Fibroblast of lung (primary cell): ENCODE measurements at regions not wholly inside any gene's neighbourhood (a gene's known extent, or its start where the extent isn't known, plus 50 kb on each side); places are given as distances from the start of the nearest gene placed in this dataset.

Experiments used
- DNase-seq, 2 donors: peaks; one replicate each; pipeline versions ENCODE4 v3.0.0 to v3.0.0-alpha.2; 2010; ENCODE audit warnings: low read depth in 2 of 2
- H2AFZ ChIP-seq: 2 replicates; pipeline ENCODE4 v1.5.1; 2012; ENCODE audit warnings: low read length, control low read depth, inconsistent platforms
- H3K27ac ChIP-seq: 2 replicates; pipeline ENCODE4 v1.5.1; 2011; ENCODE audit warnings: low read length, control low read depth; ENCODE audit not compliant: insufficient read depth
- H3K27me3 ChIP-seq: 2 replicates; pipeline ENCODE4 v1.5.1; 2011; ENCODE audit warnings: mild to moderate bottlenecking, low read length; ENCODE audit not compliant: control insufficient read depth, insufficient read depth
- H3K36me3 ChIP-seq: 2 replicates; pipeline ENCODE4 v1.5.1; 2011; ENCODE audit warnings: low read length; ENCODE audit not compliant: control insufficient read depth, insufficient read depth
- H3K4me1 ChIP-seq: 2 replicates; pipeline ENCODE4 v1.5.1; 2011; ENCODE audit warnings: low read length; ENCODE audit not compliant: control insufficient read depth, insufficient read depth; ENCODE audit errors: extremely low read depth
- H3K4me2 ChIP-seq: 2 replicates; pipeline ENCODE4 v1.5.1; 2011; ENCODE audit warnings: low read length, control low read depth; ENCODE audit not compliant: insufficient read depth; ENCODE audit errors: extremely low read depth
- H3K4me3 ChIP-seq, 4 experiments: fragments of 200-600 bp in 1 of 4; sonication (generic) in 1 of 4; replicated peaks in 1 of 4; 2 replicates each; pipeline ENCODE4 v1.5.1; 2011 to 2016; ENCODE audit warnings: low read length in 4 of 4, low read depth in 3 of 4, mild to moderate bottlenecking in 3 of 4, control low read depth in 2 of 4, inconsistent platforms in 1 of 4, mixed read lengths in 1 of 4; ENCODE audit not compliant: insufficient read depth in 1 of 4; ENCODE audit errors: control extremely low read depth in 1 of 4
- H3K79me2 ChIP-seq: 2 replicates; pipeline ENCODE4 v1.5.1; 2012; ENCODE audit warnings: mild to moderate bottlenecking, low read length, inconsistent platforms; ENCODE audit not compliant: control insufficient read depth, insufficient read depth
- H3K9ac ChIP-seq: 2 replicates; pipeline ENCODE4 v1.5.1; 2011; ENCODE audit warnings: mild to moderate bottlenecking, low read length, control low read depth; ENCODE audit not compliant: insufficient read depth
- H3K9me3 ChIP-seq: 2 replicates; pipeline ENCODE4 v1.5.1; 2012; ENCODE audit warnings: low read depth, low read length; ENCODE audit not compliant: control insufficient read depth, insufficient read depth
- H4K20me1 ChIP-seq: 2 replicates; pipeline ENCODE4 v1.5.1; 2011; ENCODE audit warnings: low read length; ENCODE audit not compliant: control insufficient read depth, insufficient read depth; ENCODE audit errors: extremely low read depth
- EZH2 ChIP-seq: IDR thresholded peaks from 2 replicates; pipeline ENCODE4 v1.5.1; 2012; ENCODE audit warnings: low read length, control low read depth, mild to moderate bottlenecking; ENCODE audit errors: missing control alignments
- TF ChIP-seq, protein P1 (sequence below), 2 donors: IDR thresholded peaks in 1 of 2; conservative IDR thresholded peaks in 1 of 2; 1 replicate in 1 of 2; 2 replicates in 1 of 2; pipeline ENCODE4 v1.5.1; 2011 to 2012; ENCODE audit warnings: low read length in 2 of 2, control low read depth in 1 of 2, inconsistent platforms in 1 of 2, low read depth in 1 of 2, mild to moderate bottlenecking in 1 of 2

DNA sequence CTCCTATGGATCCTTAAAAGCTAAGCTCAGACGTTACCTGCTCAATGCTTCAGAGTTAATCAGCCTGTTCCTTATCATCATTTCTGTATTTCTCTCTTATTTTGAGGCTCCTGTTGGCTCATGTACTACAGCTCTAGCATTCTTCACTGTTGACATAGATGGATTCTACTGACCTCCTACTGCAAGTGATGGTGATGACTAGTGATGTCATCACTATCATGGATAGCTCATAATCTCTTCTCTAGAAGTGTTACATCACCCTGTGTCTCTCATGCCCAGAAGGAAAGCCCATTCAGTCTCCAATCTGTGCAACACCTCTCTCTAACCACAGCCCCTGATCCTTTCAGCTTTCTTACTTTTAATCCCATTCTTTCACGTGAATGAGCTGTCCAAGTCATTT is 168.2 kb upstream of the DPT start:
- H3K36me3 ChIP-seq = no peaks in the 10 kb centered on the region
- no peaks in the 10 kb centered on the region for H4K20me1 ChIP-seq
- no peak overlapping the region for H3K4me2 ChIP-seq
- no peaks in the 10 kb centered on the region for H3K79me2 ChIP-seq
- H3K4me3 ChIP-seq = no peak overlapping the region
- TF ChIP-seq EZH2 = no peak
- TF ChIP-seq, protein P1, sequence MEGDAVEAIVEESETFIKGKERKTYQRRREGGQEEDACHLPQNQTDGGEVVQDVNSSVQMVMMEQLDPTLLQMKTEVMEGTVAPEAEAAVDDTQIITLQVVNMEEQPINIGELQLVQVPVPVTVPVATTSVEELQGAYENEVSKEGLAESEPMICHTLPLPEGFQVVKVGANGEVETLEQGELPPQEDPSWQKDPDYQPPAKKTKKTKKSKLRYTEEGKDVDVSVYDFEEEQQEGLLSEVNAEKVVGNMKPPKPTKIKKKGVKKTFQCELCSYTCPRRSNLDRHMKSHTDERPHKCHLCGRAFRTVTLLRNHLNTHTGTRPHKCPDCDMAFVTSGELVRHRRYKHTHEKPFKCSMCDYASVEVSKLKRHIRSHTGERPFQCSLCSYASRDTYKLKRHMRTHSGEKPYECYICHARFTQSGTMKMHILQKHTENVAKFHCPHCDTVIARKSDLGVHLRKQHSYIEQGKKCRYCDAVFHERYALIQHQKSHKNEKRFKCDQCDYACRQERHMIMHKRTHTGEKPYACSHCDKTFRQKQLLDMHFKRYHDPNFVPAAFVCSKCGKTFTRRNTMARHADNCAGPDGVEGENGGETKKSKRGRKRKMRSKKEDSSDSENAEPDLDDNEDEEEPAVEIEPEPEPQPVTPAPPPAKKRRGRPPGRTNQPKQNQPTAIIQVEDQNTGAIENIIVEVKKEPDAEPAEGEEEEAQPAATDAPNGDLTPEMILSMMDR (conservative IDR thresholded peaks at IDR 0.05 in 1 of 2, IDR thresholded peaks at IDR 0.05 in 1 of 2; ENCODE audit: low read depth in 1 of 2, low read length in 2 of 2) = no peak
- H3K27ac ChIP-seq = no peak overlapping the region
- no peaks in the 10 kb centered on the region for H3K4me1 ChIP-seq
- H3K27me3 ChIP-seq = no peaks in the 10 kb centered on the region
- DNase-seq = no peak
- no peaks in the 10 kb centered on the region for H3K9me3 ChIP-seq
- H2AFZ ChIP-seq = no peak overlapping the region
- no peak overlapping the region for H3K9ac ChIP-seq

- no peak overlapping the region for H3K4me3 ChIP-seq
- no peak overlapping the region for H3K9ac ChIP-seq
- TF ChIP-seq EZH2 = no peak
- TF ChIP-seq, protein P1 (conservative IDR thresholded peaks at IDR 0.05 in 1 of 2, IDR thresholded peaks at IDR 0.05 in 1 of 2; ENCODE audit: low read depth in 1 of 2, low read length in 2 of 2) = no peak
- no peak overlapping the region for H3K27ac ChIP-seq
- no peaks in the 10 kb centered on the region for H3K36me3 ChIP-seq
- no peaks in the 10 kb centered on the region for H3K9me3 ChIP-seq
- H3K27me3 ChIP-seq = no peaks in the 10 kb centered on the region
- H3K4me2 ChIP-seq = no peak overlapping the region
- H4K20me1 ChIP-seq = no peaks in the 10 kb centered on the region
- no peak overlapping the region for H2AFZ ChIP-seq
- H3K4me1 ChIP-seq = no peaks in the 10 kb centered on the region
- DNase-seq = no peak
- no peaks in the 10 kb centered on the region for H3K79me2 ChIP-seq
Observed at GRCh38 chr1:168903237-168903830, 174.3 kb upstream of the DPT start.

DNA sequence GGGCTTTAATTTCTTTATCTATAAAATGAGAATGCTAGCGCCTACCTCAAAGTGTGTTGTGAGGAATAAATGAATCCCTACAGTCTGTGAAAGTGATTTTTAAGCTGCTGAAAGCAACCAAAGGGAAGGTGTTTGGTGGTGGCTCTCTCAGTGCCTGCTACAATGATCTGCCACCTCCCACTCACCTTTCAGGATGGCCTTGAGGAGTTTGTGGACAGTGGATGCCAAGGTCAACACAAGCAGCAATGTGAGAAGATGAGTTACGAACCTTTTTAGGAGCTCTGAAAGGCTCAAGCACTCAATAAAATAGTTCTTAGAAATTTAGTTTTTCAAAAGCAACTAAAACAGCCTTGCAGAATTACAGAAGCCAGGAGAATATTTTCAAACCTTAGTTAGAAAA is 176.6 kb upstream of the DPT start:
- Histone ChIP-seq H3K27ac (no peak overlapping the region), H3K4me3 (no peak overlapping the region), H2AFZ (no peak overlapping the region), H3K79me2 (no peaks in the 10 kb centered on the region), H3K9ac (no peak overlapping the region), H3K9me3 (no peaks in the 10 kb centered on the region), H3K36me3 (no peaks in the 10 kb centered on the region), H4K20me1 (no peaks in the 10 kb centered on the region), H3K4me2 (no peak overlapping the region), H3K4me1 (no peaks in the 10 kb centered on the region), H3K27me3 (no peaks in the 10 kb centered on the region)
- DNase-seq = no peak
- TF ChIP-seq, protein P1 (conservative IDR thresholded peaks at IDR 0.05 in 1 of 2, IDR thresholded peaks at IDR 0.05 in 1 of 2; ENCODE audit: low read depth in 1 of 2, low read length in 2 of 2) = no peak
- TF ChIP-seq EZH2 = no peak
